ENCODE measurements at regions not wholly inside any gene's neighbourhood (a gene's known extent, or its start where the extent isn't known, plus 50 kb on each side); places are given as distances from the start of the nearest gene placed in this dataset.

DNA sequence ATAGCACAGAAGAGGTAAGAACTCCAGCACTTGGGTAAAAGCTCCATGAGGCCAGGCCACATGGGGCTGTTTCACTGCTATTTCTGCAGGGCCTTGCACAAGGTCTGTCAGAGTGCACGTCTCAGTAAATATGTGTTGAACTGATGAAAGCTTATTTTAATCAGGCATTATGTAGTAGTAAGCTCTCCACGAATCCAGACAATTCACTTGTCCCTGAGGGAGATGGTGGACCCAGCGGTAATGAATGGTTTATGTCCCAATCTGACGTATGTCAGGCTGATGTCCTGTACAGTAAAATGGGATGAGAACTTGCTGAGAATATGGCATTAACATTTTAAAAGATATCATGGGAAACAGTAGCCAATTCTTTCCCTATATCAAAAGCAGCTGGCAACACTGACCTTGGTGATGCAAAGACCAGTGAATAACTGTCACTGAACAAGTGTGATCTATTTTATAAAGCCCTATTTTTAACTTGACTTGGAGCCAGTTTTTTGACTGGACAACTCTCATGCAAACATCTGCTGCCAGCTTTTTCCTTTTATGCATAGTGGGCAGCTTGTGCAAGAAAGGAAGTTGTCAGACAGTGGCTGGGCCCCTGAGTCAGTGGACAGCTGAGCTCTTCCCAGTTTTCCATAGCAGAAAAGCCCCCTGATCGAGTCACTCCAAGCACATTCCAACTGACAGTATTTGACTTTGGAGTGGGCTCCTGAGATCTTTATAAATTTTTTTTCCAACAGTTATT is 519.8 kb upstream of the MDFIC2 start:
- ATAC-seq (no peak), DNase-seq (ENCODE audit: low read depth, low spot score) (no peak)
- ChIA-PET POLR2A (no interaction called here), RAD21 (ENCODE audit: low non-redundant PET in 1 of 2, low total read pairs in 2 of 2, uncharacterized antibody in 2 of 2, unreplicated experiment in 2 of 2) (no interaction called here), CTCF (no interaction called here)
- Histone ChIP-seq H3K4me3 (replicated peaks in 1 of 2; ENCODE audit: low read depth in 1 of 2, low read length in 2 of 2) (no peak overlapping the region), H3K27ac (ENCODE audit: low read depth, low read length) (no peak overlapping the region), H4K20me1 (ENCODE audit: insufficient read depth) (no peaks in the 10 kb centered on the region; the same call in 1 of the 2 replicates), H2AFZ (ENCODE audit: low read depth, low read length, poor library complexity, severe bottlenecking) (no peak overlapping the region), H3K9me3 (ENCODE audit: control insufficient read depth in 1 of 2, insufficient read depth in 1 of 2, low read depth in 1 of 2, low read length in 2 of 2) (peaks cover 0 to 5% of the 10 kb centered on the region in 2 experiments; a peak in 1 of 4 replicates), H3K4me1 (ENCODE audit: control insufficient read depth in 1 of 2, insufficient read depth in 2 of 2, low read length in 2 of 2) (no peaks in the 10 kb centered on the region), H3K9ac (ENCODE audit: low read length) (no peak overlapping the region), H3K36me3 (ENCODE audit: control insufficient read depth in 1 of 2, insufficient read depth in 2 of 2, low read length in 2 of 2) (no peaks in the 10 kb centered on the region), H3K27me3 (ENCODE audit: insufficient read depth, low read length) (no peaks in the 10 kb centered on the region; the same call in 1 of the 2 replicates), H3K4me2 (ENCODE audit: low read length) (no peak overlapping the region), H3K9me2 (ENCODE audit: insufficient read depth) (no peaks in the 10 kb centered on the region), H3K79me2 (ENCODE audit: insufficient read depth, low read length) (no peaks in the 10 kb centered on the region)
- TF ChIP-seq, protein P1, sequence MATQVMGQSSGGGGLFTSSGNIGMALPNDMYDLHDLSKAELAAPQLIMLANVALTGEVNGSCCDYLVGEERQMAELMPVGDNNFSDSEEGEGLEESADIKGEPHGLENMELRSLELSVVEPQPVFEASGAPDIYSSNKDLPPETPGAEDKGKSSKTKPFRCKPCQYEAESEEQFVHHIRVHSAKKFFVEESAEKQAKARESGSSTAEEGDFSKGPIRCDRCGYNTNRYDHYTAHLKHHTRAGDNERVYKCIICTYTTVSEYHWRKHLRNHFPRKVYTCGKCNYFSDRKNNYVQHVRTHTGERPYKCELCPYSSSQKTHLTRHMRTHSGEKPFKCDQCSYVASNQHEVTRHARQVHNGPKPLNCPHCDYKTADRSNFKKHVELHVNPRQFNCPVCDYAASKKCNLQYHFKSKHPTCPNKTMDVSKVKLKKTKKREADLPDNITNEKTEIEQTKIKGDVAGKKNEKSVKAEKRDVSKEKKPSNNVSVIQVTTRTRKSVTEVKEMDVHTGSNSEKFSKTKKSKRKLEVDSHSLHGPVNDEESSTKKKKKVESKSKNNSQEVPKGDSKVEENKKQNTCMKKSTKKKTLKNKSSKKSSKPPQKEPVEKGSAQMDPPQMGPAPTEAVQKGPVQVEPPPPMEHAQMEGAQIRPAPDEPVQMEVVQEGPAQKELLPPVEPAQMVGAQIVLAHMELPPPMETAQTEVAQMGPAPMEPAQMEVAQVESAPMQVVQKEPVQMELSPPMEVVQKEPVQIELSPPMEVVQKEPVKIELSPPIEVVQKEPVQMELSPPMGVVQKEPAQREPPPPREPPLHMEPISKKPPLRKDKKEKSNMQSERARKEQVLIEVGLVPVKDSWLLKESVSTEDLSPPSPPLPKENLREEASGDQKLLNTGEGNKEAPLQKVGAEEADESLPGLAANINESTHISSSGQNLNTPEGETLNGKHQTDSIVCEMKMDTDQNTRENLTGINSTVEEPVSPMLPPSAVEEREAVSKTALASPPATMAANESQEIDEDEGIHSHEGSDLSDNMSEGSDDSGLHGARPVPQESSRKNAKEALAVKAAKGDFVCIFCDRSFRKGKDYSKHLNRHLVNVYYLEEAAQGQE (IDR thresholded peaks at IDR 0.05; ENCODE audit: low read depth) = no peak
- TF ChIP-seq ELF1 (IDR thresholded peaks at IDR 0.05; ENCODE audit: borderline replicate concordance, low read depth) (no peak), JUND (IDR thresholded peaks at IDR 0.05) (no peak), EZH2phosphoT487 (IDR thresholded peaks at IDR 0.05; ENCODE audit: borderline replicate concordance) (no peak), POLR2A (IDR thresholded peaks at IDR 0.05; ENCODE audit: borderline replicate concordance, extremely low read depth, insufficient read depth, insufficient read length) (no peak), EGR1 (IDR thresholded peaks at IDR 0.05; ENCODE audit: low read depth) (no peak), FOSL1 (IDR thresholded peaks at IDR 0.05; ENCODE audit: low read depth) (no peak), SP1 (IDR thresholded peaks at IDR 0.05; ENCODE audit: low read depth) (no peak), SIN3A (IDR thresholded peaks at IDR 0.05; ENCODE audit: low read depth) (no peak), EZH2 (IDR thresholded peaks at IDR 0.05) (no peak), ZNF274 (IDR thresholded peaks at IDR 0.05; ENCODE audit: low read depth, low read length) (no peak), CEBPB (IDR thresholded peaks at IDR 0.05; ENCODE audit: low read depth) (no peak), SRF (IDR thresholded peaks at IDR 0.05; ENCODE audit: low read depth) (no peak)
- TF ChIP-seq, protein P2, sequence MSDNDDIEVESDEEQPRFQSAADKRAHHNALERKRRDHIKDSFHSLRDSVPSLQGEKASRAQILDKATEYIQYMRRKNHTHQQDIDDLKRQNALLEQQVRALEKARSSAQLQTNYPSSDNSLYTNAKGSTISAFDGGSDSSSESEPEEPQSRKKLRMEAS (IDR thresholded peaks at IDR 0.05) = no peak
- TF ChIP-seq, protein P3, sequence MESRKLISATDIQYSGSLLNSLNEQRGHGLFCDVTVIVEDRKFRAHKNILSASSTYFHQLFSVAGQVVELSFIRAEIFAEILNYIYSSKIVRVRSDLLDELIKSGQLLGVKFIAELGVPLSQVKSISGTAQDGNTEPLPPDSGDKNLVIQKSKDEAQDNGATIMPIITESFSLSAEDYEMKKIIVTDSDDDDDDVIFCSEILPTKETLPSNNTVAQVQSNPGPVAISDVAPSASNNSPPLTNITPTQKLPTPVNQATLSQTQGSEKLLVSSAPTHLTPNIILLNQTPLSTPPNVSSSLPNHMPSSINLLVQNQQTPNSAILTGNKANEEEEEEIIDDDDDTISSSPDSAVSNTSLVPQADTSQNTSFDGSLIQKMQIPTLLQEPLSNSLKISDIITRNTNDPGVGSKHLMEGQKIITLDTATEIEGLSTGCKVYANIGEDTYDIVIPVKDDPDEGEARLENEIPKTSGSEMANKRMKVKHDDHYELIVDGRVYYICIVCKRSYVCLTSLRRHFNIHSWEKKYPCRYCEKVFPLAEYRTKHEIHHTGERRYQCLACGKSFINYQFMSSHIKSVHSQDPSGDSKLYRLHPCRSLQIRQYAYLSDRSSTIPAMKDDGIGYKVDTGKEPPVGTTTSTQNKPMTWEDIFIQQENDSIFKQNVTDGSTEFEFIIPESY (IDR thresholded peaks at IDR 0.05; ENCODE audit: extremely low read depth, insufficient replicate concordance, low read length) = no peak
- TF ChIP-seq, protein P4, sequence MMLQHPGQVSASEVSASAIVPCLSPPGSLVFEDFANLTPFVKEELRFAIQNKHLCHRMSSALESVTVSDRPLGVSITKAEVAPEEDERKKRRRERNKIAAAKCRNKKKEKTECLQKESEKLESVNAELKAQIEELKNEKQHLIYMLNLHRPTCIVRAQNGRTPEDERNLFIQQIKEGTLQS (IDR thresholded peaks at IDR 0.05) = no peak
- no TSS peak for BruUV-seq (replicated peaks)
- intact Hi-C loops (cut with micrococcal nuclease) = no loop called here
